GM12865 (cell line): ENCODE measurements at regions not wholly inside any gene's neighbourhood (a gene's known extent, or its start where the extent isn't known, plus 50 kb on each side); places are given as distances from the start of the nearest gene placed in this dataset.

Experiments used
- DNase-seq: peaks from one replicate; pipeline ENCODE4 v3.0.0; 2010; ENCODE audit warnings: low read depth
- H3K4me3 ChIP-seq: 2 replicates; pipeline ENCODE4 v1.5.1; 2011; ENCODE audit warnings: mild to moderate bottlenecking, low read depth, low read length, control low read depth
- CTCF ChIP-seq: IDR thresholded peaks from 2 replicates; pipeline ENCODE4 v1.5.1; 2011; ENCODE audit warnings: low read length, control low read depth, low read depth, inconsistent platforms; ENCODE audit not compliant: insufficient read depth; ENCODE audit errors: missing control alignments

- no peak for DNase-seq
- H3K4me3 ChIP-seq = no peak overlapping the region
- no peak for TF ChIP-seq CTCF
These were observed 246.6 kb downstream of the SS18 start for GRCh38 chr18:25843791-25844190.

GRCh38 chr18:25842665-25843064 is 247.7 kb downstream of the SS18 start:
- H3K4me3 ChIP-seq = no peak overlapping the region
- no peak for TF ChIP-seq CTCF
- DNase-seq = no peak

- no peak for TF ChIP-seq CTCF
- no peak overlapping the region for H3K4me3 ChIP-seq
- DNase-seq = no peak
These were observed 256.4 kb downstream of the SS18 start for GRCh38 chr18:25834061-25834460.

- peak; percentile 47 for DNase-seq
- peak; percentile 82 for TF ChIP-seq CTCF
These were observed 258.3 kb downstream of the SS18 start for GRCh38 chr18:25832001-25832604.

GRCh38 chr18:25831301-25831701 is 259.1 kb downstream of the SS18 start:
- no peak overlapping the region for H3K4me3 ChIP-seq
- no peak for TF ChIP-seq CTCF
- no peak for DNase-seq

More at GRCh38 chr18:25832001-25832604, 258.3 kb downstream of the SS18 start:
- H3K4me3 ChIP-seq = no peak overlapping the region

GRCh38 chr18:25830787-25831186 is 259.6 kb downstream of the SS18 start:
- no peak for TF ChIP-seq CTCF
- no peak for DNase-seq
- H3K4me3 ChIP-seq = no peak overlapping the region

GRCh38 chr18:25827961-25828561 is 262.4 kb downstream of the SS18 start:
- H3K4me3 ChIP-seq = no peak overlapping the region
- DNase-seq = no peak
- TF ChIP-seq CTCF = no peak
